MM.1S (cell line): ENCODE measurements at regions not wholly inside any gene's neighbourhood (a gene's known extent, or its start where the extent isn't known, plus 50 kb on each side); places are given as distances from the start of the nearest gene placed in this dataset.

Experiments
- DNase-seq: peaks from one replicate; pipeline ENCODE4 v3.0.0-alpha.2; 2015
- H2AFZ ChIP-seq: fragments of 300-600 bp; sonication (generic); 2 replicates; pipeline ENCODE4 v1.6.0; 2016; ENCODE audit warnings: antibody characterized with exemption, low read length
- H3F3A ChIP-seq: fragments of 300-600 bp; sonication (generic); 2 replicates; pipeline ENCODE4 v1.6.1; 2016; ENCODE audit warnings: mild to moderate bottlenecking, antibody characterized with exemption, low read length, moderate library complexity, mixed read lengths; ENCODE audit not compliant: insufficient read depth
- H3K27ac ChIP-seq: fragments of 300-600 bp; sonication (generic); 2 replicates; pipeline ENCODE4 v1.5.1; 2016; ENCODE audit warnings: mild to moderate bottlenecking, low read length
- H3K27me3 ChIP-seq: fragments of 300-600 bp; sonication (generic); replicated peaks from 2 replicates; pipeline ENCODE4 v1.6.0; 2016; ENCODE audit warnings: low read length; ENCODE audit not compliant: insufficient read depth
- H3K36me3 ChIP-seq: fragments of 300-600 bp; sonication (generic); replicated peaks from 2 replicates; pipeline ENCODE4 v1.6.1; 2016; ENCODE audit warnings: mild to moderate bottlenecking, low read length, mixed read lengths; ENCODE audit not compliant: insufficient read depth
- H3K4me1 ChIP-seq: fragments of 300-600 bp; sonication (generic); 2 replicates; pipeline ENCODE4 v1.6.1; 2016; ENCODE audit warnings: low read length, mixed read lengths
- H3K4me2 ChIP-seq: fragments of 300-600 bp; sonication (generic); 2 replicates; pipeline ENCODE4 v1.6.0; 2016; ENCODE audit warnings: low read depth, low read length
- H3K4me3 ChIP-seq: fragments of 300-600 bp; sonication (generic); 2 replicates; pipeline ENCODE4 v1.5.1; 2016; ENCODE audit warnings: low read length, mixed read lengths
- H3K79me2 ChIP-seq: fragments of 300-600 bp; sonication (generic); 2 replicates; pipeline ENCODE4 v1.6.1; 2016; ENCODE audit warnings: mixed run types, low read length, mixed read lengths
- H3K9ac ChIP-seq: fragments of 300-600 bp; sonication (generic); 2 replicates; pipeline ENCODE4 v1.6.1; 2016; ENCODE audit warnings: low read length, mixed read lengths
- H3K9me2 ChIP-seq: fragments of 300-600 bp; sonication (generic); replicated peaks from 2 replicates; pipeline ENCODE4 v1.6.1; 2016; ENCODE audit warnings: mild to moderate bottlenecking, low read length, mixed read lengths; ENCODE audit not compliant: insufficient read depth
- H3K9me3 ChIP-seq: fragments of 300-600 bp; sonication (generic); replicated peaks from 2 replicates; pipeline ENCODE4 v1.6.1; 2016; ENCODE audit warnings: mild to moderate bottlenecking, low read length, mixed read lengths; ENCODE audit not compliant: insufficient read depth
- H4K20me1 ChIP-seq: fragments of 300-600 bp; sonication (generic); 2 replicates; pipeline ENCODE4 v1.6.1; 2016; ENCODE audit warnings: mild to moderate bottlenecking, low read length, moderate library complexity, mixed read lengths; ENCODE audit not compliant: insufficient read depth
- CTCF ChIP-seq: fragments of 300-600 bp; sonication (generic); IDR thresholded peaks from 2 replicates; pipeline ENCODE4 v1.5.1; 2016; ENCODE audit warnings: antibody characterized with exemption, low read length, mixed read lengths
- EZH2 ChIP-seq: fragments of 300-600 bp; sonication (generic); optimal IDR thresholded peaks from 2 replicates; pipeline ENCODE3; 2017; ENCODE audit warnings: low read depth, mild to moderate bottlenecking, antibody characterized with exemption, low read length, mixed read lengths
- EZH2phosphoT487 ChIP-seq: fragments of 300-600 bp; sonication (generic); IDR thresholded peaks from 2 replicates; pipeline ENCODE4 v1.6.1; 2018; ENCODE audit warnings: antibody characterized with exemption, low read length

GRCh38 chr1:94656967-94657366 is 115.4 kb upstream of the F3 start:
- no peak overlapping the region for H3K4me3 ChIP-seq
- TF ChIP-seq EZH2phosphoT487 (no peak), EZH2 (no peak), CTCF (no peak)
- H3K9me2 ChIP-seq, result no peaks in the 10 kb centered on the region
- H3K4me2 ChIP-seq, result no peak overlapping the region
- H3K27ac ChIP-seq, result no peak overlapping the region
- H3K4me1 ChIP-seq, result no peaks in the 10 kb centered on the region
- H3F3A ChIP-seq, result no peaks in the 10 kb centered on the region
- H3K36me3 ChIP-seq, result no peaks in the 10 kb centered on the region
- no peaks in the 10 kb centered on the region for H3K79me2 ChIP-seq
- H3K9ac ChIP-seq, result no peak overlapping the region
- no peaks in the 10 kb centered on the region for H3K27me3 ChIP-seq
- H3K9me3 ChIP-seq, result no peaks in the 10 kb centered on the region
- H2AFZ ChIP-seq, result no peak overlapping the region
- DNase-seq, result no peak
- H4K20me1 ChIP-seq, result no peaks in the 10 kb centered on the region

- Histone ChIP-seq H4K20me1 (no peaks in the 10 kb centered on the region), H3K4me1 (no peaks in the 10 kb centered on the region), H3K4me3 (no peak overlapping the region), H3K9me2 (no peaks in the 10 kb centered on the region), H3K9me3 (no peaks in the 10 kb centered on the region), H3K36me3 (no peaks in the 10 kb centered on the region), H3K79me2 (no peaks in the 10 kb centered on the region), H3K9ac (no peak overlapping the region), H3F3A (no peaks in the 10 kb centered on the region), H2AFZ (no peak overlapping the region), H3K4me2 (no peak overlapping the region), H3K27me3 (no peaks in the 10 kb centered on the region), H3K27ac (no peak overlapping the region)
- TF ChIP-seq CTCF (no peak), EZH2phosphoT487 (no peak), EZH2 (no peak)
- DNase-seq, result no peak
These were observed 113.4 kb upstream of the F3 start for GRCh38 chr1:94654919-94655318.

GRCh38 chr1:94654459-94654858 is 112.9 kb upstream of the F3 start:
- H4K20me1 ChIP-seq, result no peaks in the 10 kb centered on the region
- H3K4me2 ChIP-seq, result no peak overlapping the region
- H3K9ac ChIP-seq, result no peak overlapping the region
- TF ChIP-seq EZH2 (no peak), EZH2phosphoT487 (no peak), CTCF (no peak)
- H3K9me2 ChIP-seq, result no peaks in the 10 kb centered on the region
- DNase-seq, result no peak
- no peaks in the 10 kb centered on the region for H3K36me3 ChIP-seq
- H3K4me1 ChIP-seq, result no peaks in the 10 kb centered on the region
- H3K79me2 ChIP-seq, result no peaks in the 10 kb centered on the region
- H3K9me3 ChIP-seq, result no peaks in the 10 kb centered on the region
- H3K27ac ChIP-seq, result no peak overlapping the region
- no peak overlapping the region for H3K4me3 ChIP-seq
- H3F3A ChIP-seq, result no peaks in the 10 kb centered on the region
- H3K27me3 ChIP-seq, result no peaks in the 10 kb centered on the region
- H2AFZ ChIP-seq, result no peak overlapping the region
